Kidney (tissue), 13 donors: ENCODE measurements at regions not wholly inside any gene's neighbourhood (a gene's known extent, or its start where the extent isn't known, plus 50 kb on each side); places are given as distances from the start of the nearest gene placed in this dataset.

Experiments
- DNase-seq, 5 donors: peaks; one replicate each; pipeline ENCODE4 v3.0.0-alpha.2; 2013 to 2020
- FAIRE-seq: peaks from 2 replicates; lab custom pipeline; 2012; peaks lifted over from hg19 to GRCh38; lab: Jason Lieb, UNC
- H3K27ac ChIP-seq, 2 donors: one replicate each; pipeline ENCODE4 v1.7.0; 2013; ENCODE audit warnings: low read depth in 2 of 2, low read length in 2 of 2, inconsistent platforms in 1 of 2
- H3K27me3 ChIP-seq: one replicate; pipeline ENCODE4 v1.7.1; 2013; ENCODE audit warnings: low read length, inconsistent platforms; ENCODE audit not compliant: control insufficient read depth, insufficient read depth
- H3K36me3 ChIP-seq, 3 donors: one replicate each; pipeline versions ENCODE4 v1.7.0 to v1.7.1; 2013; ENCODE audit warnings: low read length in 3 of 3, control low read depth in 1 of 3, inconsistent platforms in 1 of 3; ENCODE audit not compliant: insufficient read depth in 3 of 3, control insufficient read depth in 2 of 3
- H3K4me1 ChIP-seq, 3 donors: one replicate each; pipeline versions ENCODE4 v1.7.0 to v1.7.1; 2013; ENCODE audit warnings: low read length in 3 of 3, inconsistent platforms in 1 of 3, low read depth in 1 of 3; ENCODE audit not compliant: control insufficient read depth in 2 of 3, insufficient read depth in 2 of 3
- H3K4me3 ChIP-seq, 3 donors: one replicate each; pipeline versions ENCODE4 v1.7.0 to v1.8.1; 2013; ENCODE audit warnings: low read length in 3 of 3, control low read depth in 1 of 3, inconsistent platforms in 1 of 3
- H3K9ac ChIP-seq, 3 donors: one replicate each; pipeline versions ENCODE4 v1.7.0 to v1.7.1; 2013; ENCODE audit warnings: low read length in 3 of 3, control low read depth in 1 of 3, inconsistent platforms in 1 of 3
- H3K9me3 ChIP-seq, 3 donors: one replicate each; pipeline versions ENCODE4 v1.7.0 to v1.7.1; 2013; ENCODE audit warnings: low read length in 3 of 3, control low read depth in 1 of 3, inconsistent platforms in 1 of 3; ENCODE audit not compliant: control insufficient read depth in 2 of 3, insufficient read depth in 1 of 3
- intact Hi-C: fragments of 100-400 bp; cut with DNase I; formaldehyde crosslinking; loops from one replicate; pipeline ENCODE4 v1.11.1; 2022
- TF ChIP-seq, protein P1 (sequence below): IDR thresholded peaks from 3 replicates; pipeline ENCODE4 v1.5.1; 2012; ENCODE audit warnings: mild to moderate bottlenecking, moderate library complexity, borderline replicate concordance; ENCODE audit not compliant: insufficient read depth; ENCODE audit errors: extremely low read depth
- donor health status: control.
- donor health status: control.
- donor health status: control.
- donor health status: control.
- donor health status: control.
- donor health status: DM: yes; HTN: yes; CAD: no.
- donor health status: Normal renal cell carcinoma (clear cell type).

- no peak for FAIRE-seq
- no peaks in the 10 kb centered on the region for H3K4me1 ChIP-seq
- no peaks in the 10 kb centered on the region for H3K27me3 ChIP-seq
- TF ChIP-seq, protein P1, sequence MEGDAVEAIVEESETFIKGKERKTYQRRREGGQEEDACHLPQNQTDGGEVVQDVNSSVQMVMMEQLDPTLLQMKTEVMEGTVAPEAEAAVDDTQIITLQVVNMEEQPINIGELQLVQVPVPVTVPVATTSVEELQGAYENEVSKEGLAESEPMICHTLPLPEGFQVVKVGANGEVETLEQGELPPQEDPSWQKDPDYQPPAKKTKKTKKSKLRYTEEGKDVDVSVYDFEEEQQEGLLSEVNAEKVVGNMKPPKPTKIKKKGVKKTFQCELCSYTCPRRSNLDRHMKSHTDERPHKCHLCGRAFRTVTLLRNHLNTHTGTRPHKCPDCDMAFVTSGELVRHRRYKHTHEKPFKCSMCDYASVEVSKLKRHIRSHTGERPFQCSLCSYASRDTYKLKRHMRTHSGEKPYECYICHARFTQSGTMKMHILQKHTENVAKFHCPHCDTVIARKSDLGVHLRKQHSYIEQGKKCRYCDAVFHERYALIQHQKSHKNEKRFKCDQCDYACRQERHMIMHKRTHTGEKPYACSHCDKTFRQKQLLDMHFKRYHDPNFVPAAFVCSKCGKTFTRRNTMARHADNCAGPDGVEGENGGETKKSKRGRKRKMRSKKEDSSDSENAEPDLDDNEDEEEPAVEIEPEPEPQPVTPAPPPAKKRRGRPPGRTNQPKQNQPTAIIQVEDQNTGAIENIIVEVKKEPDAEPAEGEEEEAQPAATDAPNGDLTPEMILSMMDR: peak; percentile 33
- DNase-seq: peak in 4 of 5 donors; percentile 46 to 66 (median 46)
- intact Hi-C loops: no loop called here
- H3K4me3 ChIP-seq: no peak overlapping the region
- H3K36me3 ChIP-seq: no peaks in the 10 kb centered on the region
- H3K27ac ChIP-seq: no peak overlapping the region
- peaks cover 0 to 2% (median 0%) of the 10 kb centered on the region in 3 donors for H3K9me3 ChIP-seq
- no peak overlapping the region for H3K9ac ChIP-seq
These were observed 461.0 kb upstream of the NRG3 start for GRCh38 chr10:81414038-81414437.

GRCh38 chr10:81426722-81427121 is 448.3 kb upstream of the NRG3 start:
- H3K9ac ChIP-seq: no peak overlapping the region
- no peaks in the 10 kb centered on the region for H3K4me1 ChIP-seq
- H3K4me3 ChIP-seq: no peak overlapping the region
- no peak overlapping the region for H3K27ac ChIP-seq
- H3K9me3 ChIP-seq: no peaks in the 10 kb centered on the region
- intact Hi-C loops: no loop called here
- DNase-seq (no peak), FAIRE-seq (no peak)
- H3K36me3 ChIP-seq: no peaks in the 10 kb centered on the region
- TF ChIP-seq, protein P1: no peak
- no peaks in the 10 kb centered on the region for H3K27me3 ChIP-seq

GRCh38 chr10:81428456-81429134 is 446.4 kb upstream of the NRG3 start:
- Histone ChIP-seq H3K4me1 (no peaks in the 10 kb centered on the region), H3K36me3 (no peaks in the 10 kb centered on the region), H3K9me3 (no peaks in the 10 kb centered on the region), H3K4me3 (peak overlapping the region in 1 of 3 donors; percentile 28), H3K9ac (no peak overlapping the region), H3K27ac (no peak overlapping the region), H3K27me3 (no peaks in the 10 kb centered on the region)
- TF ChIP-seq, protein P1: no peak
- DNase-seq (peak in 2 of 5 donors; percentile 3 to 7), FAIRE-seq (peak; percentile 80)
- intact Hi-C loops: no loop called here
